ENCODE measurements at regions not wholly inside any gene's neighbourhood (a gene's known extent, or its start where the extent isn't known, plus 50 kb on each side); places are given as distances from the start of the nearest gene placed in this dataset.
A peak's percentile ranks its signal among the peaks of the same experiment; 100 is the strongest.

GRCh38 chr17:71330099-71330375, 790.8 kb upstream of the SOX9 start:
- peaks cover 0 to 12% (median 3%) of the 10 kb centered on the region in 8 donors for H3K9me3 Mint-ChIP-seq
- no peak for DNase-seq
- H3K36me3 Mint-ChIP-seq: no peaks in the 10 kb centered on the region
- ChIA-PET CTCF (ENCODE audit: partially characterized antibody) (no interaction called here), POLR2A (ENCODE audit: partially characterized antibody) (no interaction called here)
- H3K27me3 Mint-ChIP-seq: peaks cover 0 to 1% of the 10 kb centered on the region in 2 donors
- H3K4me3 ChIP-seq (ENCODE audit: low read length in 2 of 2): no peak overlapping the region
- no peak overlapping the region for H3K4me3 Mint-ChIP-seq
- no peaks in the 10 kb centered on the region for H3K27me3 ChIP-seq (ENCODE audit: insufficient read depth, low read length)
- H3K4me1 Mint-ChIP-seq: no peaks in the 10 kb centered on the region
- no peak overlapping the region for H3K27ac Mint-ChIP-seq
- H3K27ac ChIP-seq (ENCODE audit: low read depth, low read length): no peak overlapping the region
- intact Hi-C loops (cut with micrococcal nuclease): no loop called here
- no peaks in the 10 kb centered on the region for H3K4me1 ChIP-seq (ENCODE audit: insufficient read depth, low read length)
- no peaks in the 10 kb centered on the region for H3K36me3 ChIP-seq (ENCODE audit: insufficient read depth, low read length)
- H3K9me3 ChIP-seq (ENCODE audit: control insufficient read depth in 1 of 2, low read length in 2 of 2): no peaks in the 10 kb centered on the region

- DNase-seq: no peak
- H3K9me3 ChIP-seq (ENCODE audit: control insufficient read depth in 1 of 2, low read length in 2 of 2): no peaks in the 10 kb centered on the region
- peaks cover 0 to 1% of the 10 kb centered on the region in 2 donors for H3K27me3 Mint-ChIP-seq
- intact Hi-C loops (cut with micrococcal nuclease): no loop called here
- peaks cover 0 to 8% (median 2%) of the 10 kb centered on the region in 8 donors for H3K9me3 Mint-ChIP-seq
- no peak overlapping the region for H3K27ac Mint-ChIP-seq
- H3K27ac ChIP-seq (ENCODE audit: low read depth, low read length): no peak overlapping the region
- no peaks in the 10 kb centered on the region for H3K36me3 ChIP-seq (ENCODE audit: insufficient read depth, low read length)
- H3K36me3 Mint-ChIP-seq: no peaks in the 10 kb centered on the region
- no peaks in the 10 kb centered on the region for H3K4me1 Mint-ChIP-seq
- H3K4me1 ChIP-seq (ENCODE audit: insufficient read depth, low read length): no peaks in the 10 kb centered on the region
- POLR2A ChIA-PET (ENCODE audit: partially characterized antibody): no interaction called here
- CTCF ChIA-PET (ENCODE audit: partially characterized antibody): no interaction called here
- H3K4me3 Mint-ChIP-seq: no peak overlapping the region
- H3K27me3 ChIP-seq (ENCODE audit: insufficient read depth, low read length): no peaks in the 10 kb centered on the region
- no peak overlapping the region for H3K4me3 ChIP-seq (ENCODE audit: low read length in 2 of 2)
Measured at GRCh38 chr17:71331754-71332325, 789.0 kb upstream of the SOX9 start.

- no peaks in the 10 kb centered on the region for H3K27me3 Mint-ChIP-seq
- H3K4me1 ChIP-seq (ENCODE audit: insufficient read depth, low read length): no peaks in the 10 kb centered on the region
- no peak overlapping the region for H3K4me3 Mint-ChIP-seq
- no peaks in the 10 kb centered on the region for H3K9me3 ChIP-seq (ENCODE audit: control insufficient read depth in 1 of 2, low read length in 2 of 2)
- no peak overlapping the region for H3K27ac Mint-ChIP-seq
- H3K36me3 Mint-ChIP-seq: no peaks in the 10 kb centered on the region
- no peak overlapping the region for H3K4me3 ChIP-seq (ENCODE audit: low read length in 2 of 2)
- intact Hi-C loops (cut with micrococcal nuclease): no loop called here
- POLR2A ChIA-PET (ENCODE audit: partially characterized antibody): no interaction called here
- H3K36me3 ChIP-seq (ENCODE audit: insufficient read depth, low read length): no peaks in the 10 kb centered on the region
- H3K4me1 Mint-ChIP-seq: no peaks in the 10 kb centered on the region
- no peak overlapping the region for H3K27ac ChIP-seq (ENCODE audit: low read depth, low read length)
- H3K9me3 Mint-ChIP-seq: peaks cover 0 to 5% (median under 1%) of the 10 kb centered on the region in 8 donors
- CTCF ChIA-PET (ENCODE audit: partially characterized antibody): no interaction called here
- H3K27me3 ChIP-seq (ENCODE audit: insufficient read depth, low read length): no peaks in the 10 kb centered on the region
- no peak for DNase-seq
Measured at GRCh38 chr17:71334048-71334751, 786.6 kb upstream of the SOX9 start.

- intact Hi-C loops (cut with micrococcal nuclease): no loop called here
- H3K36me3 ChIP-seq (ENCODE audit: insufficient read depth, low read length): no peaks in the 10 kb centered on the region
- no peak for DNase-seq
- H3K27ac ChIP-seq (ENCODE audit: low read depth, low read length): no peak overlapping the region
- no peaks in the 10 kb centered on the region for H3K27me3 ChIP-seq (ENCODE audit: insufficient read depth, low read length)
- Mint-ChIP-seq H3K36me3 (no peaks in the 10 kb centered on the region), H3K4me3 (no peak overlapping the region), H3K27ac (no peak overlapping the region), H3K27me3 (no peaks in the 10 kb centered on the region), H3K9me3 (peaks cover 0 to 5% (median under 1%) of the 10 kb centered on the region in 8 donors), H3K4me1 (no peaks in the 10 kb centered on the region)
- H3K4me1 ChIP-seq (ENCODE audit: insufficient read depth, low read length): no peaks in the 10 kb centered on the region
- H3K4me3 ChIP-seq (ENCODE audit: low read length in 2 of 2): no peak overlapping the region
- CTCF ChIA-PET (ENCODE audit: partially characterized antibody): no interaction called here
- POLR2A ChIA-PET (ENCODE audit: partially characterized antibody): no interaction called here
- H3K9me3 ChIP-seq (ENCODE audit: control insufficient read depth in 1 of 2, low read length in 2 of 2): no peaks in the 10 kb centered on the region
Measured at GRCh38 chr17:71335212-71335611, 785.6 kb upstream of the SOX9 start.

- CTCF ChIA-PET (ENCODE audit: partially characterized antibody): no interaction called here
- H3K27ac Mint-ChIP-seq: no peak overlapping the region
- no peak overlapping the region for H3K27ac ChIP-seq (ENCODE audit: low read depth, low read length)
- no peak for DNase-seq
- H3K9me3 ChIP-seq (ENCODE audit: control insufficient read depth in 1 of 2, low read length in 2 of 2): no peaks in the 10 kb centered on the region
- no peak overlapping the region for H3K4me3 Mint-ChIP-seq
- no peaks in the 10 kb centered on the region for H3K27me3 Mint-ChIP-seq
- no peaks in the 10 kb centered on the region for H3K4me1 Mint-ChIP-seq
- H3K27me3 ChIP-seq (ENCODE audit: insufficient read depth, low read length): no peaks in the 10 kb centered on the region
- no peaks in the 10 kb centered on the region for H3K36me3 ChIP-seq (ENCODE audit: insufficient read depth, low read length)
- intact Hi-C loops (cut with micrococcal nuclease): no loop called here
- POLR2A ChIA-PET (ENCODE audit: partially characterized antibody): no interaction called here
- no peak overlapping the region for H3K4me3 ChIP-seq (ENCODE audit: low read length in 2 of 2)
- no peaks in the 10 kb centered on the region for H3K4me1 ChIP-seq (ENCODE audit: insufficient read depth, low read length)
- no peaks in the 10 kb centered on the region for H3K36me3 Mint-ChIP-seq
- peaks cover 0 to 6% (median 4%) of the 10 kb centered on the region in 8 donors for H3K9me3 Mint-ChIP-seq
Measured at GRCh38 chr17:71337938-71338337, 782.9 kb upstream of the SOX9 start.

GRCh38 chr17:71338396-71338795, 782.4 kb upstream of the SOX9 start:
- no peaks in the 10 kb centered on the region for H3K27me3 Mint-ChIP-seq
- H3K9me3 Mint-ChIP-seq: peaks cover 0 to 7% (median 4%) of the 10 kb centered on the region in 8 donors
- ChIA-PET CTCF (ENCODE audit: partially characterized antibody) (no interaction called here), POLR2A (ENCODE audit: partially characterized antibody) (no interaction called here)
- Histone ChIP-seq H3K27ac (ENCODE audit: low read depth, low read length) (no peak overlapping the region), H3K9me3 (ENCODE audit: control insufficient read depth in 1 of 2, low read length in 2 of 2) (no peaks in the 10 kb centered on the region), H3K36me3 (ENCODE audit: insufficient read depth, low read length) (no peaks in the 10 kb centered on the region), H3K4me3 (ENCODE audit: low read length in 2 of 2) (no peak overlapping the region), H3K4me1 (ENCODE audit: insufficient read depth, low read length) (no peaks in the 10 kb centered on the region), H3K27me3 (ENCODE audit: insufficient read depth, low read length) (no peaks in the 10 kb centered on the region)
- no peak for DNase-seq
- H3K4me3 Mint-ChIP-seq: no peak overlapping the region
- peak overlapping the region in 1 of 7 donors; percentile 69 for H3K27ac Mint-ChIP-seq
- H3K36me3 Mint-ChIP-seq: no peaks in the 10 kb centered on the region
- H3K4me1 Mint-ChIP-seq: no peaks in the 10 kb centered on the region
- intact Hi-C loops (cut with micrococcal nuclease): no loop called here

DNA sequence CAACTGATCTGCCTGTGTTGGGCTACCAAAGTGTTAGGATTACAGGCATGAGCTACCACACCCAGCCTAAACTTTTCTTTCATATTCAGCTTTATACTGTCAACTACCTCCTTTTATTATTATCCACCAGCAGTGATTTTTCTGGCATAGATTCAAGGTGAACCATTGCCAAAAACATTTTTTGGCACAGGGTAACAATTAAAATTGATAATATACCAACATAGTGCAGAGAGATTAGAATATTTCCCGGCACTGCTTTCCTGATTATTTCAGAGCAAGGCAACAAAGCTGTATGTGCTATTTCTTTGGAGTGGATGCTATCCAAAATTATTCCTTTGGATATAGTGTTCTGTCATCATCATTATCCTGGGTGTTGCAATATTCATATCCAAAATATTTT, 781.6 kb upstream of the SOX9 start:
- H3K36me3 Mint-ChIP-seq: no peaks in the 10 kb centered on the region
- H3K36me3 ChIP-seq (ENCODE audit: insufficient read depth, low read length): no peaks in the 10 kb centered on the region
- no peaks in the 10 kb centered on the region for H3K9me3 ChIP-seq (ENCODE audit: control insufficient read depth in 1 of 2, low read length in 2 of 2)
- intact Hi-C loops (cut with micrococcal nuclease): no loop called here
- no peaks in the 10 kb centered on the region for H3K4me1 Mint-ChIP-seq
- H3K4me3 Mint-ChIP-seq: no peak overlapping the region
- H3K27ac Mint-ChIP-seq: no peak overlapping the region
- no peaks in the 10 kb centered on the region for H3K4me1 ChIP-seq (ENCODE audit: insufficient read depth, low read length)
- peaks cover 0 to 7% (median 4%) of the 10 kb centered on the region in 8 donors for H3K9me3 Mint-ChIP-seq
- no peak overlapping the region for H3K4me3 ChIP-seq (ENCODE audit: low read length in 2 of 2)
- CTCF ChIA-PET (ENCODE audit: partially characterized antibody): no interaction called here
- no peaks in the 10 kb centered on the region for H3K27me3 Mint-ChIP-seq
- no peaks in the 10 kb centered on the region for H3K27me3 ChIP-seq (ENCODE audit: insufficient read depth, low read length)
- H3K27ac ChIP-seq (ENCODE audit: low read depth, low read length): no peak overlapping the region
- POLR2A ChIA-PET (ENCODE audit: partially characterized antibody): no interaction called here
- no peak for DNase-seq

GRCh38 chr17:71342737-71343136, 778.1 kb upstream of the SOX9 start:
- no peak overlapping the region for H3K4me3 Mint-ChIP-seq
- H3K27ac ChIP-seq (ENCODE audit: low read depth, low read length): no peak overlapping the region
- peaks cover 0 to 9% (median 8%) of the 10 kb centered on the region in 8 donors for H3K9me3 Mint-ChIP-seq
- H3K27ac Mint-ChIP-seq: no peak overlapping the region
- no peak for DNase-seq
- H3K4me3 ChIP-seq (ENCODE audit: low read length in 2 of 2): no peak overlapping the region
- ChIA-PET POLR2A (ENCODE audit: partially characterized antibody) (no interaction called here), CTCF (ENCODE audit: partially characterized antibody) (no interaction called here)
- H3K4me1 Mint-ChIP-seq: no peaks in the 10 kb centered on the region
- H3K9me3 ChIP-seq (ENCODE audit: control insufficient read depth in 1 of 2, low read length in 2 of 2): no peaks in the 10 kb centered on the region
- H3K36me3 Mint-ChIP-seq: no peaks in the 10 kb centered on the region
- intact Hi-C loops (cut with micrococcal nuclease): no loop called here
- H3K27me3 ChIP-seq (ENCODE audit: insufficient read depth, low read length): no peaks in the 10 kb centered on the region
- no peaks in the 10 kb centered on the region for H3K36me3 ChIP-seq (ENCODE audit: insufficient read depth, low read length)
- no peaks in the 10 kb centered on the region for H3K4me1 ChIP-seq (ENCODE audit: insufficient read depth, low read length)
- no peaks in the 10 kb centered on the region for H3K27me3 Mint-ChIP-seq

All from CD4-positive, alpha-beta memory T cell (primary cell).